Upper lobe of left lung (tissue), 4 donors: ENCODE measurements at regions not wholly inside any gene's neighbourhood (a gene's known extent, or its start where the extent isn't known, plus 50 kb on each side); places are given as distances from the start of the nearest gene placed in this dataset.

ENCODE experiments used
- CTCF ChIP-seq, 6 experiments: fragments of 450-650 bp in 4 of 6; fragments of 200-600 bp in 2 of 6; sonication (generic) in 2 of 6; IDR thresholded peaks; one replicate each; pipeline ENCODE4 v1.5.1; 2016 to 2019; ENCODE audit warnings: antibody characterized with exemption in 6 of 6
- POLR2AphosphoS5 ChIP-seq, 2 donors: sonication (generic); formaldehyde crosslinking; IDR thresholded peaks; one replicate each; pipeline ENCODE4 v1.5.1; 2017; ENCODE audit warnings: antibody characterized with exemption in 2 of 2

- no peak for TF ChIP-seq POLR2AphosphoS5 (IDR thresholded peaks at IDR 0.05)
- TF ChIP-seq CTCF (IDR thresholded peaks at IDR 0.05): no peak
These were observed 305.9 kb upstream of the SALL3 start for GRCh38 chr18:78673516-78674321.
